ENCODE measurements at regions not wholly inside any gene's neighbourhood (a gene's known extent, or its start where the extent isn't known, plus 50 kb on each side); places are given as distances from the start of the nearest gene placed in this dataset.

GRCh38 chr18:75654851-75655751, 227.6 kb upstream of the SMIM21 start:
- TF ChIP-seq CTCF (IDR thresholded peaks at IDR 0.05; ENCODE audit: low read length) (no peak), EZH2 (optimal IDR thresholded peaks at IDR 0.05; ENCODE audit: low read depth, low read length) (no peak), EZH2phosphoT487 (IDR thresholded peaks at IDR 0.05; ENCODE audit: low read length) (no peak)
